ENCODE measurements at regions not wholly inside any gene's neighbourhood (a gene's known extent, or its start where the extent isn't known, plus 50 kb on each side); places are given as distances from the start of the nearest gene placed in this dataset.

GRCh38 chr6:85172705-85173104, 277.2 kb upstream of the NT5E start:
- Histone ChIP-seq H3K4ac (ENCODE audit: low read depth, low read length) (no peak overlapping the region), H3T11ph (ENCODE audit: low read length) (no peak overlapping the region), H3K4me1 (ENCODE audit: insufficient read depth, low read length) (no peaks in the 10 kb centered on the region), H3K27me3 (ENCODE audit: insufficient read depth, low read length) (no peaks in the 10 kb centered on the region), H2BK20ac (ENCODE audit: low read depth, low read length, poor library complexity, severe bottlenecking) (no peak overlapping the region), H2BK15ac (ENCODE audit: low read depth, low read length) (no peak overlapping the region), H3K18ac (ENCODE audit: insufficient read length, low read depth, low read length) (no peak overlapping the region), H3K4me2 (ENCODE audit: insufficient read depth, insufficient read length, low read length) (no peak overlapping the region), H3K56ac (ENCODE audit: insufficient read length, low read depth, low read length) (no peak overlapping the region), H2BK120ac (ENCODE audit: low read depth, low read length, poor library complexity, severe bottlenecking) (no peak overlapping the region), H3K14ac (ENCODE audit: insufficient read depth, low read length) (no peak overlapping the region), H2BK5ac (ENCODE audit: insufficient read length, low read length) (no peak overlapping the region), H3K79me2 (ENCODE audit: insufficient read depth, low read length) (no peaks in the 10 kb centered on the region), H3K9ac (ENCODE audit: extremely low read depth, insufficient read length, low read length) (no peak overlapping the region), H4K91ac (ENCODE audit: insufficient read length, low read depth, low read length) (no peak overlapping the region), H3K23me2 (ENCODE audit: insufficient read length, low read depth, low read length, poor library complexity, severe bottlenecking) (no peaks in the 10 kb centered on the region), H2BK12ac (ENCODE audit: insufficient read length, low read depth, low read length) (no peak overlapping the region), H4K20me1 (ENCODE audit: control insufficient read depth, insufficient read depth, insufficient read length) (no peaks in the 10 kb centered on the region), H3K9me3 (ENCODE audit: control insufficient read depth, low read depth, low read length) (no peaks in the 10 kb centered on the region), H4K5ac (ENCODE audit: insufficient read length, low read depth, low read length) (no peak overlapping the region), H3K27ac (ENCODE audit: insufficient read length, low read depth, low read length) (no peak overlapping the region), H2AK5ac (ENCODE audit: insufficient read length, low read length) (no peak overlapping the region), H2AFZ (ENCODE audit: low read length) (no peak overlapping the region), H3K79me1 (ENCODE audit: insufficient read depth, low read depth, low read length, poor library complexity, severe bottlenecking) (no peaks in the 10 kb centered on the region), H4K8ac (replicated peaks; ENCODE audit: insufficient read length, low read depth, low read length) (no peak overlapping the region), H3K23ac (ENCODE audit: insufficient read length, low read depth, low read length) (no peak overlapping the region)
- H3K4me3 Mint-ChIP-seq: no peak overlapping the region
- peaks cover 9 to 11% of the 10 kb centered on the region in 2 experiments for H3K4me1 Mint-ChIP-seq
- H3K27ac Mint-ChIP-seq: no peak overlapping the region
- no peak for TF ChIP-seq CTCF (conservative IDR thresholded peaks at IDR 0.05)
- H3K36me3 Mint-ChIP-seq (ENCODE audit: insufficient read depth in 1 of 3, low read depth in 3 of 3): peaks cover 0 to 5% (median 0%) of the 10 kb centered on the region in 3 experiments; a peak in 2 of 7 replicates
- no peak for DNase-seq
- peaks cover 3 to 4% of the 10 kb centered on the region in 2 experiments; a peak in 3 of 5 replicates for H3K9me3 Mint-ChIP-seq
- H3K27me3 Mint-ChIP-seq (ENCODE audit: low read depth): no peaks in the 10 kb centered on the region

Data from H9 (cell line).